ENCODE measurements at regions not wholly inside any gene's neighbourhood (a gene's known extent, or its start where the extent isn't known, plus 50 kb on each side); places are given as distances from the start of the nearest gene placed in this dataset.

GRCh38 chr2:201955702-201956141, 77.9 kb upstream of the FZD7 start:
- Histone ChIP-seq H3K4me3 (no peak overlapping the region), H3K4me1 (peaks cover 0 to 23% (median 9%) of the 10 kb centered on the region in 9 donors), H3K36me3 (no peaks in the 10 kb centered on the region), H3K27me3 (peaks cover 0 to 4% (median 0%) of the 10 kb centered on the region in 7 donors), H3K27ac (no peak overlapping the region), H3K9me3 (no peaks in the 10 kb centered on the region)
- ATAC-seq (peak in 6 of 8 donors; percentile 17 to 67 (median 44)), DNase-seq (no peak)
- TF ChIP-seq, protein P1, sequence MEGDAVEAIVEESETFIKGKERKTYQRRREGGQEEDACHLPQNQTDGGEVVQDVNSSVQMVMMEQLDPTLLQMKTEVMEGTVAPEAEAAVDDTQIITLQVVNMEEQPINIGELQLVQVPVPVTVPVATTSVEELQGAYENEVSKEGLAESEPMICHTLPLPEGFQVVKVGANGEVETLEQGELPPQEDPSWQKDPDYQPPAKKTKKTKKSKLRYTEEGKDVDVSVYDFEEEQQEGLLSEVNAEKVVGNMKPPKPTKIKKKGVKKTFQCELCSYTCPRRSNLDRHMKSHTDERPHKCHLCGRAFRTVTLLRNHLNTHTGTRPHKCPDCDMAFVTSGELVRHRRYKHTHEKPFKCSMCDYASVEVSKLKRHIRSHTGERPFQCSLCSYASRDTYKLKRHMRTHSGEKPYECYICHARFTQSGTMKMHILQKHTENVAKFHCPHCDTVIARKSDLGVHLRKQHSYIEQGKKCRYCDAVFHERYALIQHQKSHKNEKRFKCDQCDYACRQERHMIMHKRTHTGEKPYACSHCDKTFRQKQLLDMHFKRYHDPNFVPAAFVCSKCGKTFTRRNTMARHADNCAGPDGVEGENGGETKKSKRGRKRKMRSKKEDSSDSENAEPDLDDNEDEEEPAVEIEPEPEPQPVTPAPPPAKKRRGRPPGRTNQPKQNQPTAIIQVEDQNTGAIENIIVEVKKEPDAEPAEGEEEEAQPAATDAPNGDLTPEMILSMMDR (IDR thresholded peaks at IDR 0.05) = no peak
- intact Hi-C loops (cut with DNase I) = loop anchor here in 1 of 10 donors (10.0 kb wide), 1 partner anchor 79 kb away; the partner anchor contains the start of gene FZD7
- 66 to 80% methylated on average over 4 of the region's 4 CpGs for WGBS, 2 donors

DNA sequence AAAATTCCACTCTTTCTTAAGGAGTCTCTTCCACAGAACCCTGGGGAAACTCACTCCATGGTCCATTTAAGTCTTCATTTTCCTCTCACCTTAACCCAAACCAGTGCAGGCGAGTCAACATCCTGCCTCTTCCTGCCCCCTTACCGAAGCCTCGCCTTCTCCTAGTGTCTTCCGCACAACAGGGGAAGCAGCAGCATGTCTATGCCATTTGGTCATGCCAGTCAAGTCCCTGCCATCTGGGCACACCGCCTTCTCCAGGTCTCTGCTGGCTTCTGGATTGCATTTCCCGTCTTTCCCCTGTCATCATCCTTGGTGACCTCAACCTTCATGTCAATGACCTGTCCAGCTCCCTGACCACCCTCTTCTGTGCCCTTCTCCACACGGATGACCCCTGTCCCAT, 77.3 kb upstream of the FZD7 start:
- DNase-seq (no peak), ATAC-seq (no peak)
- WGBS, 2 donors = 82 to 86% methylated on average over 7 of the region's 7 CpGs
- H3K4me3 ChIP-seq = no peak overlapping the region
- peaks cover 0 to 2% (median 0%) of the 10 kb centered on the region in 7 donors for H3K27me3 ChIP-seq
- no peaks in the 10 kb centered on the region for H3K36me3 ChIP-seq
- H3K27ac ChIP-seq = no peak overlapping the region
- TF ChIP-seq, protein P1 (IDR thresholded peaks at IDR 0.05) = no peak
- intact Hi-C loops (cut with DNase I) = loop anchor here in 1 of 10 donors (10.0 kb wide), 1 partner anchor 78 kb away; the partner anchor contains the start of gene FZD7
- no peaks in the 10 kb centered on the region for H3K9me3 ChIP-seq
- H3K4me1 ChIP-seq = peaks cover 0 to 23% (median 9%) of the 10 kb centered on the region in 9 donors

DNA sequence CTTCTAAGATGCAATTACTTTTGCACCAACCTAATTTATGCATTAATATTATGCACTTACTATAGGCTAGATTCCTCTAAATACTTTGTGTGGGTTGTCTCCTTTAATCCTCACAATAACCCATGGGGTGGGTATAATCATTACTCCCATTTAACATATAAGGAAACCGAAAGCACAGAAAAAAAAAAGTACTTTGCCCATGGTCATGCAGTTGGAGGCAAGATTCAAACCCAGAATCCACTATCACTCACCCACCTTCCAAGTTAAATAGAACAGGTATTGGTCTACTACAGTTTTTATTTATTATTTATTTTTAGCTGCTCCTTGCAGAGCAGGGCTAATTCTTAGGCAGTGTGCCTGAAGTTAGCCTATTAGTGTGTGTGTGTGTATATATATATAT, 76.6 kb upstream of the FZD7 start:
- Histone ChIP-seq H3K9me3 (no peaks in the 10 kb centered on the region), H3K27ac (no peak overlapping the region), H3K4me1 (peaks cover 0 to 23% (median 9%) of the 10 kb centered on the region in 9 donors), H3K27me3 (no peaks in the 10 kb centered on the region), H3K36me3 (no peaks in the 10 kb centered on the region), H3K4me3 (no peak overlapping the region)
- 94 to 96% methylated on average over 1 of the region's 1 CpG for WGBS, 2 donors
- ATAC-seq (no peak), DNase-seq (no peak)
- TF ChIP-seq, protein P1 (IDR thresholded peaks at IDR 0.05) = no peak
- intact Hi-C loops (cut with DNase I) = loop anchor here in 1 of 10 donors (10.0 kb wide), 1 partner anchor 78 kb away; the partner anchor contains the start of gene FZD7

DNA sequence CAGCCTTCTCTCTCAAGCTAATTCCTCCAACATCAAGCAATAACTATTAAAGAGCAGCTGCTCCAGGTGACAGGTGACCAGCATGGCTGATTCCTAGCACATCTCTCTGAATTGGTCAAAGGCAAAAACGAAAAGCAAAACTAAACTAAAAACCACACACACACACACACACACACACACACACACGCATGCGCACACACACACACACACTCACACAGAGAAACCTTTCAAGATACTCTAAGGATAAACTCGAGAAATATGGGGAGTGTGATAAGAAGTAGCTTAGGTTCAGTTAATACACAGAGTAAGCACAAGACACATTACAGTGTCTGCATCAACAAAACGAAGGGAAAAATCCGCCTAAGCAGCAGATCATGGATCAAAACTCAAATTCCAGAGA, 74.5 kb upstream of the FZD7 start:
- no peaks in the 10 kb centered on the region for H3K36me3 ChIP-seq
- DNase-seq = no peak
- peaks cover 0 to 8% (median under 1%) of the 10 kb centered on the region in 9 donors for H3K4me1 ChIP-seq
- TF ChIP-seq, protein P1 (IDR thresholded peaks at IDR 0.05) = no peak
- 66 to 68% methylated on average over 6 of the region's 6 CpGs for WGBS, 2 donors
- intact Hi-C loops (cut with DNase I) = loop anchor here in 1 of 10 donors (10.0 kb wide), 1 partner anchor 76 kb away; the partner anchor contains the start of gene FZD7
- H3K4me3 ChIP-seq = no peak overlapping the region
- H3K9me3 ChIP-seq = no peaks in the 10 kb centered on the region
- H3K27me3 ChIP-seq = no peaks in the 10 kb centered on the region
- no peak overlapping the region for H3K27ac ChIP-seq
- ATAC-seq = no peak
